ENCODE measurements at regions not wholly inside any gene's neighbourhood (a gene's known extent, or its start where the extent isn't known, plus 50 kb on each side); places are given as distances from the start of the nearest gene placed in this dataset.

GRCh38 chr5:110957934-110958333, 113.6 kb upstream of the TSLP start:
- TF ChIP-seq, protein P1, sequence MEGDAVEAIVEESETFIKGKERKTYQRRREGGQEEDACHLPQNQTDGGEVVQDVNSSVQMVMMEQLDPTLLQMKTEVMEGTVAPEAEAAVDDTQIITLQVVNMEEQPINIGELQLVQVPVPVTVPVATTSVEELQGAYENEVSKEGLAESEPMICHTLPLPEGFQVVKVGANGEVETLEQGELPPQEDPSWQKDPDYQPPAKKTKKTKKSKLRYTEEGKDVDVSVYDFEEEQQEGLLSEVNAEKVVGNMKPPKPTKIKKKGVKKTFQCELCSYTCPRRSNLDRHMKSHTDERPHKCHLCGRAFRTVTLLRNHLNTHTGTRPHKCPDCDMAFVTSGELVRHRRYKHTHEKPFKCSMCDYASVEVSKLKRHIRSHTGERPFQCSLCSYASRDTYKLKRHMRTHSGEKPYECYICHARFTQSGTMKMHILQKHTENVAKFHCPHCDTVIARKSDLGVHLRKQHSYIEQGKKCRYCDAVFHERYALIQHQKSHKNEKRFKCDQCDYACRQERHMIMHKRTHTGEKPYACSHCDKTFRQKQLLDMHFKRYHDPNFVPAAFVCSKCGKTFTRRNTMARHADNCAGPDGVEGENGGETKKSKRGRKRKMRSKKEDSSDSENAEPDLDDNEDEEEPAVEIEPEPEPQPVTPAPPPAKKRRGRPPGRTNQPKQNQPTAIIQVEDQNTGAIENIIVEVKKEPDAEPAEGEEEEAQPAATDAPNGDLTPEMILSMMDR (IDR thresholded peaks at IDR 0.05; ENCODE audit: low read length), result no peak
- no peak for TF ChIP-seq EZH2 (IDR thresholded peaks at IDR 0.05; ENCODE audit: borderline replicate concordance, low read length)
